Cardiac muscle cell (in vitro differentiated cells and primary cell): ENCODE measurements at regions not wholly inside any gene's neighbourhood (a gene's known extent, or its start where the extent isn't known, plus 50 kb on each side); places are given as distances from the start of the nearest gene placed in this dataset.

Experiments used
- DNase-seq, 2 donors: peaks; one replicate each; pipeline versions ENCODE4 v3.0.0 to v3.0.0-alpha.2; 2010 to 2017; ENCODE audit warnings: low read depth in 1 of 2, low spot score in 1 of 2
- H3K27ac ChIP-seq: fragments of 200-600 bp; sonication (generic); 2 replicates; pipeline ENCODE4 v1.5.1; 2016
- H3K27me3 ChIP-seq: fragments of 200-600 bp; sonication (generic); 2 replicates; pipeline ENCODE4 v1.6.0; 2016; ENCODE audit warnings: control low read depth
- H3K36me3 ChIP-seq: fragments of 200-600 bp; sonication (generic); 2 replicates; pipeline ENCODE4 v1.5.1; 2016; ENCODE audit warnings: control low read depth
- H3K4me1 ChIP-seq: fragments of 200-600 bp; sonication (generic); 2 replicates; pipeline ENCODE4 v1.8.1; 2017; ENCODE audit warnings: low read depth, mild to moderate bottlenecking, mixed run types
- H3K4me3 ChIP-seq: fragments of 200-600 bp; sonication (generic); 2 replicates; pipeline ENCODE4 v1.5.1; 2016; ENCODE audit warnings: mild to moderate bottlenecking
- H3K9me3 ChIP-seq: fragments of 200-600 bp; sonication (generic); 2 replicates; pipeline ENCODE4 v1.5.1; 2017; ENCODE audit warnings: low read depth, mild to moderate bottlenecking, control low read depth
- TF ChIP-seq, protein P1 (sequence below): IDR thresholded peaks from 2 replicates; pipeline ENCODE4 v1.5.1; 2012; ENCODE audit warnings: low read depth, mild to moderate bottlenecking, low read length

DNA sequence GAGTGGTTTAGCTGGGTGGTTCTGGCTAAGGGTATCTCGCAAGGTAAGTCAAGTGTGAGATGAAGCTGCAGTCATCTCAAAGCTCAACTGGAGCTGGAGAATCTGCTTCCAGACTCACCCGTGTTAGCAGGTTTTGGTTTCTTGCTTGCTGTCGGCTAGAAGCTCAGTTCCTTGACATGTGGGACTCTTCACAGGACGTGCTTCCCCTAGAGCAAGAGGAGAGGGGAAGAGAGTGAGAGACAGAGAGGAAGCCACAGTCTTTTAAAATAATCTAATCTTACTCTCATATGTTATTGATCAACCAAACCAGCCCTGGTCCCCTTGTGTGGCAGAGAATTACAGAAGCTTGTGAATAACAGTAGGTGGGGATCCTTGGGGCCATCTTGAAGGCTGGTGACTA lies 199.5 kb downstream of the REEP3 start:
- no peaks in the 10 kb centered on the region for H3K27me3 ChIP-seq
- no peaks in the 10 kb centered on the region for H3K9me3 ChIP-seq
- peaks cover 4% of the 10 kb centered on the region for H3K4me1 ChIP-seq
- H3K27ac ChIP-seq: no peak overlapping the region
- no peak overlapping the region for H3K4me3 ChIP-seq
- no peaks in the 10 kb centered on the region for H3K36me3 ChIP-seq
- peak in 1 of 2 donors; percentile 21 for DNase-seq
- TF ChIP-seq, protein P1, sequence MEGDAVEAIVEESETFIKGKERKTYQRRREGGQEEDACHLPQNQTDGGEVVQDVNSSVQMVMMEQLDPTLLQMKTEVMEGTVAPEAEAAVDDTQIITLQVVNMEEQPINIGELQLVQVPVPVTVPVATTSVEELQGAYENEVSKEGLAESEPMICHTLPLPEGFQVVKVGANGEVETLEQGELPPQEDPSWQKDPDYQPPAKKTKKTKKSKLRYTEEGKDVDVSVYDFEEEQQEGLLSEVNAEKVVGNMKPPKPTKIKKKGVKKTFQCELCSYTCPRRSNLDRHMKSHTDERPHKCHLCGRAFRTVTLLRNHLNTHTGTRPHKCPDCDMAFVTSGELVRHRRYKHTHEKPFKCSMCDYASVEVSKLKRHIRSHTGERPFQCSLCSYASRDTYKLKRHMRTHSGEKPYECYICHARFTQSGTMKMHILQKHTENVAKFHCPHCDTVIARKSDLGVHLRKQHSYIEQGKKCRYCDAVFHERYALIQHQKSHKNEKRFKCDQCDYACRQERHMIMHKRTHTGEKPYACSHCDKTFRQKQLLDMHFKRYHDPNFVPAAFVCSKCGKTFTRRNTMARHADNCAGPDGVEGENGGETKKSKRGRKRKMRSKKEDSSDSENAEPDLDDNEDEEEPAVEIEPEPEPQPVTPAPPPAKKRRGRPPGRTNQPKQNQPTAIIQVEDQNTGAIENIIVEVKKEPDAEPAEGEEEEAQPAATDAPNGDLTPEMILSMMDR: no peak

DNA sequence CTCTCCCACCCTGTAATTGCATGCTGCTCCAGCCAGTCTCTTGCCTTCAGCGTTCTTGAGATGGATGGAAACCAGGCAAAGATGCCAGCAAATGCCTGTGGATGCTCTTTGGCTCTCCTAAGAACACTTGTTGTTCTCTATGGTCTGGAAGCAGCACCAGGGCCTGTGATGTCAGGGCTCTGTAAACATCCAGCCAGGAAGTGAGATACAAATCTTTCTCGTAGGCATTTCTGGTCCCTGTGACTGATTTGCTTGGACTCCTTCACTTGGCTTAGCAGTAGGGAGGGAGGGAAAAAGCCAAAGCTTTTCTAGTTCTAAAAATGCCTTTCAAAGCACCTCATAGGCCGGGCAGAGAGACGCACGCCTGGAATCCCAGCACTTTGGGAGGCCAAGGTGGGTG lies 201.3 kb downstream of the REEP3 start:
- no peaks in the 10 kb centered on the region for H3K36me3 ChIP-seq
- H3K4me1 ChIP-seq: peaks cover 4% of the 10 kb centered on the region
- DNase-seq: peak in 1 of 2 donors; percentile 72
- H3K27ac ChIP-seq: no peak overlapping the region
- TF ChIP-seq, protein P1: no peak
- no peaks in the 10 kb centered on the region for H3K9me3 ChIP-seq
- no peaks in the 10 kb centered on the region for H3K27me3 ChIP-seq
- H3K4me3 ChIP-seq: no peak overlapping the region

DNA sequence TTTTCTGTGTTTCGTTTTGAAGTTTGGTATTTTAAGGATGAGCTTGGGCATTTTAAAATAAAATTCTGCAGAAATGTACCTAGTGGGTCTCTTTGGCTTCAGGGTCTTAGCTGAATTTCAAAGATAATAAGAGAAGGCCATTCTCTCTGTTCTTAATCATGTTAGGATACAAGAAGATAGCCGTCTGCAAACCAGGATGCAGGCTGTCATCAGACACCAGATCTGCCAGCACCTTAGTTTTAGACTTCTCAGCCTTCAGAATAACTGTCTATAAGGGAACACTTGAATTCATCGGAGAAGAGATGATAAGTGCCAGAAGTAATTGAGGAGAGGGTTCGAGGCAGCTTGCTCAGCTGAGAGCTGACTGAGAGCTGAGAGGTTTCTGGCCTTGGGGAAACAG lies 202.1 kb downstream of the REEP3 start:
- TF ChIP-seq, protein P1: no peak
- Histone ChIP-seq H3K4me1 (peaks cover 4% of the 10 kb centered on the region), H3K4me3 (no peak overlapping the region), H3K27ac (no peak overlapping the region), H3K27me3 (no peaks in the 10 kb centered on the region), H3K36me3 (no peaks in the 10 kb centered on the region), H3K9me3 (no peaks in the 10 kb centered on the region)
- no peak for DNase-seq

DNA sequence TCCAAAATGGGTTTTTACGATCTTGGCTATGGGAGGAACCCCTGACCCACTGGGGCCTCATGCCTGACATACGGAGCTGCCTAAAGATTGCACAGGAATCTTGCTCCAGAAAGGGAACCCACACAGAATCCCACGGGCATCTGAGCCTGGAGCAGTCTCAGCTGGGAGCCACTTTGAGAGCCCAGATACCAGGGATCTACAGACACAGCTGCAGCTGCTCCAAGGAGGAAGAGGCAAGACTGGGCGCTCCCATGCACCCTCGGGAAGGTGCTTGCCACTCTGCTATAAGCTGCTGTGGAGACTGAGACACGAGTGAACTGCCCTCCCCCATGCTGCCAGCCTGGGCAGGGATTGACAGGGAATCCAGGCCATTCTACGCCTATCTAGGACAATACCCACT lies 202.5 kb downstream of the REEP3 start:
- TF ChIP-seq, protein P1: no peak
- Histone ChIP-seq H3K27ac (no peak overlapping the region), H3K27me3 (no peaks in the 10 kb centered on the region), H3K4me3 (no peak overlapping the region), H3K4me1 (peaks cover 4% of the 10 kb centered on the region), H3K36me3 (no peaks in the 10 kb centered on the region), H3K9me3 (no peaks in the 10 kb centered on the region)
- no peak for DNase-seq

DNA sequence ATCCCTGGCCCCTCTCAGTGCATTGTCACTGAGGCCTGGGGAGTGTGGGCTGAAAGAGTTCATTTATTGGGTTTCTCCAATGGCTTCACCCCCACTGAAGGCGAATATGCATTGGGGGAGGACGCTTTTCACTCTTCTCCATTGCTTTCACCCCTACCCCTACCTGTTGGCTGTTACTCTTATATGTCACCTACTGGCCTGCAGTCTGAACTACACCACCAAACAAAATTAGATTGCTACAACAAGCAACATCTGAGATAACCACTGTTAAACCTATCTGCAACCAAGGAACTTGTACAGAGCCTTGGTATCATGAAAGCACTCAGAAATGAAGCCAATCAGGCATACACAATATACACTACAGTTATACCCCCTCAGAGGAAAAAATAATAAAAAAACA lies 203.7 kb downstream of the REEP3 start:
- Histone ChIP-seq H3K36me3 (no peaks in the 10 kb centered on the region), H3K27me3 (no peaks in the 10 kb centered on the region), H3K4me1 (peaks cover 4% of the 10 kb centered on the region), H3K27ac (no peak overlapping the region), H3K4me3 (no peak overlapping the region), H3K9me3 (no peaks in the 10 kb centered on the region)
- no peak for DNase-seq
- TF ChIP-seq, protein P1: no peak

DNA sequence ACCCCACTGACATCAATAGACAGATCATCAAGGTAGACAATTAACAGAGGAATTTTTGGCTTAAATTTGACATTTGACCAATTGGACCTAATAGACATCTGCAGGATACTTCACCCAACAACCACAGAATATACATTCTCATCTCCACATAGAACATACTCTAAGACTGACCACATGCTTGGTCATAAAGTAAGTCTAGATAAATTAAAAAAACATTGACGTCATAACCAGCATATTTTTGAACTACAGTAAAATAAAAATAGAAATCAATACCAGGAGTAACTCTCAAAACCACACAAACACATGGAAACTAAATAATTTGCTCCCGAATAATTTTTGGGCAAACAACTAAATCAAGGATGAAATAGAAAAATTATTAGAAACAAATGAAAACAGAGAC lies 205.7 kb downstream of the REEP3 start:
- no peak for DNase-seq
- Histone ChIP-seq H3K27ac (no peak overlapping the region), H3K9me3 (no peaks in the 10 kb centered on the region), H3K4me3 (no peak overlapping the region), H3K4me1 (peaks cover 4% of the 10 kb centered on the region), H3K36me3 (no peaks in the 10 kb centered on the region), H3K27me3 (no peaks in the 10 kb centered on the region)
- TF ChIP-seq, protein P1: no peak
